Caco-2 (cell line): ENCODE measurements at regions not wholly inside any gene's neighbourhood (a gene's known extent, or its start where the extent isn't known, plus 50 kb on each side); places are given as distances from the start of the nearest gene placed in this dataset.
A peak's percentile ranks its signal among the peaks of the same experiment; 100 is the strongest.

ENCODE experiments used
- BruUV-seq: library from RNA; stranded (reverse); fragments of 400-500 nt; replicated peaks from 2 replicates; lab custom pipeline; 2021; lab: Mats Ljungman, UMichigan
- CTCF ChIA-PET: fragments of 300-600 bp; sonication (Branson Sonifier 250); formaldehyde crosslinking; loops from one replicate; lab custom pipeline; 2022; ENCODE audit warnings: antibody characterized with exemption; lab: Charles Lee
- POLR2A ChIA-PET: fragments of 300-600 bp; sonication (Branson Sonifier 250); formaldehyde crosslinking; loops from one replicate; lab custom pipeline; 2022; ENCODE audit warnings: antibody characterized with exemption; lab: Charles Lee
- DNase-seq, 2 experiments: peaks; one replicate each; pipeline versions ENCODE4 v3.0.0 to v3.0.0-alpha.2; 2020 to 2022
- H3K27me3 ChIP-seq: replicated peaks from 2 replicates; pipeline ENCODE4 v1.6.0; 2011; ENCODE audit warnings: low read length; ENCODE audit not compliant: control insufficient read depth, insufficient read depth
- H3K36me3 ChIP-seq: 2 replicates; pipeline ENCODE4 v1.5.1; 2011; ENCODE audit warnings: low read length; ENCODE audit not compliant: control insufficient read depth, insufficient read depth
- H3K4me1 ChIP-seq: fragments of 250-450 bp; sonication (Bioruptor Pico); 2 replicates; pipeline ENCODE4 v1.5.1; 2020; ENCODE audit warnings: mild to moderate bottlenecking
- H3K4me3 ChIP-seq: 2 replicates; pipeline ENCODE4 v1.5.1; 2011; ENCODE audit warnings: low read depth, mild to moderate bottlenecking, control low read depth, low read length
- H3K9me3 ChIP-seq: fragments of 250-450 bp; sonication (Bioruptor Pico); 2 replicates; pipeline ENCODE4 v1.5.1; 2020; ENCODE audit warnings: mild to moderate bottlenecking, moderate library complexity
- H3K27ac Mint-ChIP-seq: one replicate; pipeline ENCODE4 v1.8.0; 2022; ENCODE audit warnings: mixed read lengths; ENCODE audit not compliant: unreplicated experiment
- H3K27me3 Mint-ChIP-seq: one replicate; pipeline ENCODE4 v1.8.0; 2022; ENCODE audit warnings: mixed read lengths; ENCODE audit not compliant: insufficient read depth, unreplicated experiment
- H3K36me3 Mint-ChIP-seq: one replicate; pipeline ENCODE4 v1.8.0; 2022; ENCODE audit warnings: mild to moderate bottlenecking, mixed read lengths; ENCODE audit not compliant: insufficient read depth, unreplicated experiment
- H3K4me1 Mint-ChIP-seq: one replicate; pipeline ENCODE4 v1.8.0; 2022; ENCODE audit warnings: low read depth, mixed read lengths; ENCODE audit not compliant: unreplicated experiment
- H3K4me3 Mint-ChIP-seq: one replicate; pipeline ENCODE4 v1.8.0; 2022; ENCODE audit warnings: mild to moderate bottlenecking, moderate library complexity, mixed read lengths; ENCODE audit not compliant: unreplicated experiment
- H3K9me3 Mint-ChIP-seq: one replicate; pipeline ENCODE4 v1.8.0; 2022; ENCODE audit warnings: mixed read lengths; ENCODE audit not compliant: unreplicated experiment
- intact Hi-C: fragments of 100-400 bp; cut with micrococcal nuclease; formaldehyde crosslinking; loops from one replicate; pipeline ENCODE4 v1.10.0; 2022; ENCODE audit not compliant: unreplicated experiment
- TF ChIP-seq, protein P1 (sequence below), 2 experiments: fragments of 200-600 bp in 1 of 2; IDR thresholded peaks; 1 replicate in 1 of 2; 2 replicates in 1 of 2; pipeline versions ENCODE4 v1.5.1 to v1.8.0; 2011 to 2022; ENCODE audit warnings: antibody characterized with exemption in 1 of 2, control low read depth in 1 of 2, inconsistent platforms in 1 of 2, low read depth in 1 of 2, low read length in 1 of 2, mild to moderate bottlenecking in 1 of 2, moderate library complexity in 1 of 2; ENCODE audit not compliant: insufficient read depth in 1 of 2, severe bottlenecking in 1 of 2, unreplicated experiment in 1 of 2

DNA sequence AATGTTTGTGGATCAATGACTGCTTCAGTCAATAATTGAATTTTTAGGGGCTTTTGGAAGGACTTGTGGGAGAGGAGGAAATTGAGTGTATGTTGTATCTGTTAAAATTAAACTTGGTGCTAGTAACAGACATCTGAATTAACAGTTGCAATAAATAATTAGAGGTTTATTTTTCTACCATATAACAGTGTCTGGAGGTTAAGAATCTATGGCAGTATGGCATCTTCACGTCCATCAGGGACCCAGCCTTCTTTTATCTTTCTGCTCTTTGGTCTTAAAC lies 72.8 kb upstream of the HABP2 start:
- TF ChIP-seq, protein P1, sequence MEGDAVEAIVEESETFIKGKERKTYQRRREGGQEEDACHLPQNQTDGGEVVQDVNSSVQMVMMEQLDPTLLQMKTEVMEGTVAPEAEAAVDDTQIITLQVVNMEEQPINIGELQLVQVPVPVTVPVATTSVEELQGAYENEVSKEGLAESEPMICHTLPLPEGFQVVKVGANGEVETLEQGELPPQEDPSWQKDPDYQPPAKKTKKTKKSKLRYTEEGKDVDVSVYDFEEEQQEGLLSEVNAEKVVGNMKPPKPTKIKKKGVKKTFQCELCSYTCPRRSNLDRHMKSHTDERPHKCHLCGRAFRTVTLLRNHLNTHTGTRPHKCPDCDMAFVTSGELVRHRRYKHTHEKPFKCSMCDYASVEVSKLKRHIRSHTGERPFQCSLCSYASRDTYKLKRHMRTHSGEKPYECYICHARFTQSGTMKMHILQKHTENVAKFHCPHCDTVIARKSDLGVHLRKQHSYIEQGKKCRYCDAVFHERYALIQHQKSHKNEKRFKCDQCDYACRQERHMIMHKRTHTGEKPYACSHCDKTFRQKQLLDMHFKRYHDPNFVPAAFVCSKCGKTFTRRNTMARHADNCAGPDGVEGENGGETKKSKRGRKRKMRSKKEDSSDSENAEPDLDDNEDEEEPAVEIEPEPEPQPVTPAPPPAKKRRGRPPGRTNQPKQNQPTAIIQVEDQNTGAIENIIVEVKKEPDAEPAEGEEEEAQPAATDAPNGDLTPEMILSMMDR (IDR thresholded peaks at IDR 0.05; ENCODE audit: insufficient read depth in 1 of 2, low read depth in 1 of 2, low read length in 1 of 2, severe bottlenecking in 1 of 2, unreplicated experiment in 1 of 2) = no peak
- no peak for DNase-seq
- Histone ChIP-seq H3K4me1 (no peaks in the 10 kb centered on the region), H3K27me3 (no peaks in the 10 kb centered on the region), H3K36me3 (no peaks in the 10 kb centered on the region), H3K9me3 (peaks cover 37% of the 10 kb centered on the region), H3K4me3 (no peak overlapping the region)
- H3K27ac Mint-ChIP-seq = no peak overlapping the region
- H3K4me1 Mint-ChIP-seq = no peaks in the 10 kb centered on the region
- ChIA-PET CTCF (no interaction called here), POLR2A (no interaction called here)
- H3K27me3 Mint-ChIP-seq = no peaks in the 10 kb centered on the region
- H3K9me3 Mint-ChIP-seq = peaks cover 46% of the 10 kb centered on the region
- intact Hi-C loops = no loop called here
- no peak overlapping the region for H3K4me3 Mint-ChIP-seq
- no peaks in the 10 kb centered on the region for H3K36me3 Mint-ChIP-seq
- BruUV-seq = no TSS peak

DNA sequence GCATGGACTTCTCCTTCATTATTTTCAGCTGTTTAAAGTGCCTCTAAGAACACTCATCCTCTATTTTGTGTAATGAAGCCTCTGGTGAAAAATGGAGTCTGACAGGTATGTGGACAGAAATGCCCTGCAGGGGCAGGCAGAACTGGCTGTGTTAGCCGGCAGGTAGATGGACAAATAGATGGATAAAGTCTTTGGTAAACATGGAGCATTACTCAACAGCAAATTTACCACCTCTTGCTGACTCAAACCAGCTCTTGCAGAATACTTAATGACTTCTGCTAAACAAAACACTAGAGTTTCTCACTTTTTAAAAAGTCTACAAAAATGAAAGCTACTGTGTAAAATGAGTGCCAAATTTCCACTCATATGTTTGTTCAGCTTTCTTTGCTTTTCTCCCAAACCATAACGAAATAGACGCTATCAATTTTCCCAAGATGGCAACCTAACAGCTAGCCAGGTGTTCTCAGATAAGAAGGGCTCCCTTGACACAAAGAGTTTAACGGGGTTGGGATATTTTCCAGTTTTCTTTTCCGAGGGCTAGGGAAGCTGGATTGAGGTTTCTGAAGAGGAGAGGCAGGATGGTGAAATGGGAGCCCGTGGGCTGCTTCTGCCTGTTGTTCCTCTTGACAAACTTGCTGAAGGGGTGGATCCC lies 71.9 kb upstream of the HABP2 start:
- Histone ChIP-seq H3K36me3 (no peaks in the 10 kb centered on the region), H3K4me3 (no peak overlapping the region), H3K4me1 (no peaks in the 10 kb centered on the region), H3K9me3 (peaks cover 37% of the 10 kb centered on the region), H3K27me3 (no peaks in the 10 kb centered on the region)
- Mint-ChIP-seq H3K4me3 (no peak overlapping the region), H3K27ac (no peak overlapping the region), H3K9me3 (peaks cover 46% of the 10 kb centered on the region), H3K36me3 (no peaks in the 10 kb centered on the region), H3K27me3 (no peaks in the 10 kb centered on the region), H3K4me1 (no peaks in the 10 kb centered on the region)
- POLR2A ChIA-PET = no interaction called here
- CTCF ChIA-PET = no interaction called here
- DNase-seq = peak in 1 of 2 experiments; percentile 65
- intact Hi-C loops = no loop called here
- TF ChIP-seq, protein P1 (IDR thresholded peaks at IDR 0.05; ENCODE audit: insufficient read depth in 1 of 2, low read depth in 1 of 2, low read length in 1 of 2, severe bottlenecking in 1 of 2, unreplicated experiment in 1 of 2) = no peak
- BruUV-seq = no TSS peak

DNA sequence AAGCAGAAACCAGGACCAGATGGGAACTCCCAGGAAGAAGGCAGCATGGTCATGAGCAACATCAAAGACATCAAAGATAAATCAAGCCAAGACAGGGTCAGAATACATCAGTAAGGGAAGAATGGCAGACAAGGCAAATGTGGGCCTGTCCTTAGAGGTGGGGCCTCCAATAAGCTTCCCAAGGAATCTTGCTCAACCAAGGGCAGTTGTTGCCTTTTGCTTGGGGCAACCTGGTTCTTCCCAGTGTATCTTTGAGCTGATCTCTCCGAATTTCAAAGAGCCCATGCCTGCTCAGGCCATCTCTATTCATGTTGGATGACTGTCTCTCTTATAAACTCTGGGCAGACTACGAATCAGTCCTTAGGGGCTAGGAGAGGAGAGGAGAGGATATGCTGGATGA lies 68.4 kb upstream of the HABP2 start:
- DNase-seq = no peak
- TF ChIP-seq, protein P1 (IDR thresholded peaks at IDR 0.05; ENCODE audit: insufficient read depth in 1 of 2, low read depth in 1 of 2, low read length in 1 of 2, severe bottlenecking in 1 of 2, unreplicated experiment in 1 of 2) = no peak
- H3K9me3 Mint-ChIP-seq = peaks cover 45% of the 10 kb centered on the region
- ChIA-PET POLR2A (no interaction called here), CTCF (no interaction called here)
- H3K4me1 ChIP-seq = no peaks in the 10 kb centered on the region
- no peaks in the 10 kb centered on the region for H3K27me3 ChIP-seq
- BruUV-seq = no TSS peak
- H3K4me3 Mint-ChIP-seq = no peak overlapping the region
- H3K36me3 ChIP-seq = no peaks in the 10 kb centered on the region
- peaks cover 26% of the 10 kb centered on the region for H3K9me3 ChIP-seq
- intact Hi-C loops = no loop called here
- H3K27ac Mint-ChIP-seq = no peak overlapping the region
- H3K36me3 Mint-ChIP-seq = no peaks in the 10 kb centered on the region
- no peaks in the 10 kb centered on the region for H3K4me1 Mint-ChIP-seq
- H3K4me3 ChIP-seq = no peak overlapping the region
- H3K27me3 Mint-ChIP-seq = no peaks in the 10 kb centered on the region
